ENCODE measurements at regions not wholly inside any gene's neighbourhood (a gene's known extent, or its start where the extent isn't known, plus 50 kb on each side); places are given as distances from the start of the nearest gene placed in this dataset.

- TF ChIP-seq POLR2A (IDR thresholded peaks at IDR 0.05): no peak
- no peak for TF ChIP-seq CTCF (IDR thresholded peaks at IDR 0.05)
- TF ChIP-seq EP300 (IDR thresholded peaks at IDR 0.05): no peak
- intact Hi-C loops (cut with DNase I): no loop called here
- Histone ChIP-seq H3K4me1 (ENCODE audit: insufficient read depth) (peaks cover 2% of the 10 kb centered on the region), H3K9me3 (no peaks in the 10 kb centered on the region), H3K27me3 (no peaks in the 10 kb centered on the region), H3K27ac (no peak overlapping the region), H3K36me3 (no peaks in the 10 kb centered on the region), H3K4me3 (no peak overlapping the region)
- no peak for DNase-seq
- 41 to 71% (median 46%) methylated on average over 24 of the region's 24 CpGs for WGBS, 3 donors
Observed at GRCh38 chr6:900716-901605, 208.0 kb upstream of the EXOC2 start.

- Histone ChIP-seq H3K27ac (no peak overlapping the region), H3K4me1 (ENCODE audit: insufficient read depth) (peaks cover 2% of the 10 kb centered on the region), H3K9me3 (no peaks in the 10 kb centered on the region), H3K36me3 (no peaks in the 10 kb centered on the region), H3K4me3 (no peak overlapping the region), H3K27me3 (no peaks in the 10 kb centered on the region)
- no peak for DNase-seq
- WGBS, 3 donors: 83 to 87% (median 83%) methylated on average over 12 of the region's 12 CpGs
- no peak for TF ChIP-seq POLR2A (IDR thresholded peaks at IDR 0.05)
- intact Hi-C loops (cut with DNase I): no loop called here
Observed at GRCh38 chr6:897528-898207, 204.7 kb upstream of the EXOC2 start.

GRCh38 chr6:894274-894673 lies 201.3 kb upstream of the EXOC2 start:
- no peak overlapping the region for H3K27ac ChIP-seq
- no peaks in the 10 kb centered on the region for H3K9me3 ChIP-seq
- TF ChIP-seq CTCF (IDR thresholded peaks at IDR 0.05) (no peak), POLR2A (IDR thresholded peaks at IDR 0.05) (no peak), EP300 (IDR thresholded peaks at IDR 0.05) (no peak)
- no peak for DNase-seq
- no peaks in the 10 kb centered on the region for H3K36me3 ChIP-seq
- 72 to 83% (median 79%) methylated on average over 6 of the region's 6 CpGs for WGBS, 3 donors
- no peak overlapping the region for H3K4me3 ChIP-seq
- H3K4me1 ChIP-seq (ENCODE audit: insufficient read depth): no peaks in the 10 kb centered on the region
- no peaks in the 10 kb centered on the region for H3K27me3 ChIP-seq
- intact Hi-C loops (cut with DNase I): no loop called here

DNA sequence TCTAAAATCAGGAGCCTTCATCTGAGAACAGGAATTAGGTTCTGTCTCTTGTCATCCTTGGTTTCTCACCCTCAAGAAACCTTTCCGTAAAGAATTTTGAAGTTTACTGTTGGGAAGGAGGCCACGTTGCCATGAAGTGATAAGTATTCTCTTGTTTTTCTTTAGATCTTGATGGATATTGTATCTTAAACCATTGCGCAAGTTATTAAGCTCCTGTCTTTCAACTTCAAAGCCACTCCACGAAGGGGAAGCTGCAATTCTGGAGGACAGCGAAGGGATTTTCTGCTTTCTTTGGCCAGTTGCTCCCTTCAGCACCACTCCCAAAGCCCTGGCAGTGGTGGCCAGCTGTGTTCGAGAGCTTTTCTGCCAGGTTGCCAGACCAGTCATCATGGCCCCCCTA lies 198.1 kb upstream of the EXOC2 start:
- H3K27me3 ChIP-seq: no peaks in the 10 kb centered on the region
- no peak overlapping the region for H3K4me3 ChIP-seq
- intact Hi-C loops (cut with DNase I): no loop called here
- TF ChIP-seq POLR2A (IDR thresholded peaks at IDR 0.05): no peak
- TF ChIP-seq CTCF (IDR thresholded peaks at IDR 0.05): no peak
- TF ChIP-seq EP300 (IDR thresholded peaks at IDR 0.05): no peak
- no peak for DNase-seq
- no peak overlapping the region for H3K27ac ChIP-seq
- 69 to 85% (median 74%) methylated on average over 6 of the region's 6 CpGs for WGBS, 3 donors
- H3K36me3 ChIP-seq: no peaks in the 10 kb centered on the region
- H3K4me1 ChIP-seq (ENCODE audit: insufficient read depth): no peaks in the 10 kb centered on the region
- no peaks in the 10 kb centered on the region for H3K9me3 ChIP-seq

GRCh38 chr6:890201-890600 lies 197.3 kb upstream of the EXOC2 start:
- no peak overlapping the region for H3K27ac ChIP-seq
- no peaks in the 10 kb centered on the region for H3K36me3 ChIP-seq
- WGBS, 3 donors: 81 to 90% (median 86%) methylated on average over 3 of the region's 3 CpGs
- no peaks in the 10 kb centered on the region for H3K27me3 ChIP-seq
- intact Hi-C loops (cut with DNase I): no loop called here
- no peaks in the 10 kb centered on the region for H3K4me1 ChIP-seq (ENCODE audit: insufficient read depth)
- no peak overlapping the region for H3K4me3 ChIP-seq
- no peak for DNase-seq
- no peaks in the 10 kb centered on the region for H3K9me3 ChIP-seq
- TF ChIP-seq CTCF (IDR thresholded peaks at IDR 0.05): no peak
- no peak for TF ChIP-seq EP300 (IDR thresholded peaks at IDR 0.05)
- no peak for TF ChIP-seq POLR2A (IDR thresholded peaks at IDR 0.05)

All from ovary (tissue), 7 donors.